ENCODE measurements at regions not wholly inside any gene's neighbourhood (a gene's known extent, or its start where the extent isn't known, plus 50 kb on each side); places are given as distances from the start of the nearest gene placed in this dataset.

DNA sequence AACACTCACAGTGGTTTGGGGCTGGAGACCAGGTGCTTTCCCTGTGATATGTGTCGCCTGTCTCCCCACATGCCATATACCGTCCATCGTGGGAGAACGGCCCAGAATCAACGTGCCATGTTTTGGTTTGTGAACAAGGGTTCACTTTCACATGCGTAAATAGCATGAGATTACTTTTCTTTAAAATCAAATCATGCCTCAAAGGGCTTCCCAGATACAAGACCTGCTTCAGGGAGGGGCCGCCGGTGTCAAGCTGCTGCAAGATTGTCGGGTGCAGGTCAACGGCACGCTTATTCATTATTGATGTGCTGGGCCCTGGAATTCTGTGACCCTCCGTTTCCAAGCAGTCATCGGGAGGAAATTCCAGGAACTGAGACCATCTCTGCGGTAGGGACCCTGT lies 145.2 kb upstream of the RTL1 start:
- DNase-seq = no peak

GRCh38 chr14:101049511-101049910 lies 146.0 kb upstream of the RTL1 start:
- no peak for DNase-seq

DNA sequence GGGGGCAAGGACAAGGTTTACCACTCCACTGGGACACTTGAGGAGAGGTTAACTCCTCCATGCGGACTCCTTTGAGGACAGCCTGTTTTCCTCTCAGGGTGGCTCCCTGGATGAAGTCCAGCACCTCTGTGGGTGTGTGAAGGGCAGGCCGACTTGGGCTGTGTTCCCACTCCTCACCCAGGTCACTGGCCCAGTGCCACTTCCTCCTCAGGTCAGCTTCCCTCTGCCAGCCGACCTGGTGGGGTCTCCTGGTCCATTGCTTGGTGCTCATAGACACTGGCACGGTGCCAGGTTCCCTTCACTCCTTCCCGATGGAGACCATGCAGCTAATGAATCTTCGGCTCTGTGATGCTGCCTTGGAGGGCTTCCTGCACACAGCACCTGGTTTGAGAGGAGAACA lies 146.4 kb upstream of the RTL1 start:
- DNase-seq = no peak

DNA sequence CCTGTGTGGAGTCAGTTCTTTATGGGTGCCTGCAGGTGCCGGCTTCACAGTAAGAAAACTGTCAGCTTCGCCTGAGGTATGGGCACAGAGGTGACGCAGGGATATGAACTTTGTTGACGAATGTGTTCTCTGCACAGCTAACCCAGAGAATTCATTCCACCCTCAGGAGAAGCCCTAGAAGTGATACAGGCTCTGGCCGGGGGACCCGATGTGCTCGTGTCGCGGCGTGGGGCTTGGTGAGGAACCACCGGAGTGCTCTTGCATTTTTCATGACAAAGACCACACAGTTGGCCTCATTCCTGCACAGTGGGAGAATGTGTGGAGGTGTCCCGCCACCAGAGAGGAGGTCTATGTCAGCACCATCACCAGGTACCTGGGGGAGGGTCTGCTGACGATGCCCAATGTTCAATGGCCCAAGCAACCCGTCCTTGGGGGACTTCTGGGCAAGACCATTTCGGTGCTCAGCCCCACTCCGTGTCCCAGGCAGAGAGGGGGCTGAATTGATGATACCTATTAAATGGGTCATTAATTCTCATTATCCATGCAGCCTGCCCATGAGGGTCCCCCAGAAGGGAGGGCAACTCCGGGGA lies 147.5 kb upstream of the RTL1 start:
- no peak for DNase-seq

DNA sequence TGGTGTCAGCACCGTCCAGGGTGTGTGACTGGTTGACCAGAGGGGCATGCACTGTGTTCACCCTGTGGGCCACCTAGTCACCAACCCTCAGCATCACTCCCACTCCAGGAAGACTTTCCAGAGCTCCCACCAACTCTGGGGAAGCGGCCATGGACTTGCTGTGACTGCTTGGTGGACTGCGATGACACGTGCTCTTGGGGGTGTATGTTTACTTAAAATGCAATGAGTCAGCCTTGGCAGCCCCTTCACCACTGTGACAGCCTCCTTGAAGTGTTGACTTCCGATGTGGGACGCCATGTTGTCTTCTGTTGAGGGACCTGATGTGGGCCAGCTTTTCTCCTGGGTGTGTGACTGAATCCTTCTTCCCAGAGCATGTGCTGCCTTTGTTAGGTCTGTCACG lies 151.1 kb upstream of the RTL1 start:
- no peak for DNase-seq

DNA sequence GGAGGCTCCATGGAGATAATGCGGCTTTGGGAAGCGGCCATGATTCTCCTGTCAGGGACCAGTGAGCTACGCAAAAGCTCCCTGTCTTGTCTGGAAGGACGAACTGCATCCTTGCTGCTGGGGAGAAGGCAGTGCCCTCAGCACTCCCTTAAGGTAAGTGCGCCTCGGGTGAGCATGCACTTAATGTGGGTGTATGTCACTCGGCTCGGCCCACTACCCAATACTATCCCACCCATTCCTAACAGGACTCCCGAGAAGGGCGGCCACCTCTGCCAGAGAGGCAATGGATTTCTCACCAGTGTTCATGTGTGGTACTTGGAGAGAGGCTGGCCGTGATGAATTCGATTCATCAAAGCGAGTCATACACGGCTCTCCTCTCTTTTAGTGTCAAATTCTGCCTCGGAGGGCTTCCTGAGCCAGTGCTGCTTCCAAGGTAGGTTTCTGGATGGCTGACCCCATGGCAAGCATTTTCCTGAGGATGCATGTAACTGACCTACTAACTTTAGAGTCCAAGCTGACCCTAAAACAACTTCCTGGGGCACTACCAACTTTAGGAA lies 151.7 kb upstream of the RTL1 start:
- DNase-seq = no peak

- DNase-seq = no peak
Measured at GRCh38 chr14:101055776-101056374, 152.4 kb upstream of the RTL1 start.

- no peak for DNase-seq
Measured at GRCh38 chr14:101056446-101056845, 152.9 kb upstream of the RTL1 start.

DNA sequence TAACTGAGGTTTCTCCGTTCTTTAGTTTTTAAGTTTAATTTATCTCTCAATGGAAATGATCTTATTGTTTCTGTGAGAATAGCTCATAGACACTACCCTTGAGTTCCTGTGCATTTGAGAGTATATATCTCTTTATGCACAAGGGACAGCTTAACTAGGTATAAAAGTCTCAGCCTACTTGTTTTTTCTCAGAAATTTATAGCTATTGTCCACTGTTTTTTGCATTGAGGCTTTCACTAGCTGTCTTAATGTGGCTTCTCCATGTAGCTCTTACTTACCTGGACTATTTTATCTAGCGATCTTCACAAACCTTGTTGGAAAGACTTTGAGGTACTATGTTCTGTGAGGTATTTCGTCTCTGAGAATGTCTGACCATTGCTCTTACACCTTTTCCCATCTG lies 153.9 kb upstream of the RTL1 start:
- no peak for DNase-seq

GRCh38 chr14:101058571-101058970 lies 155.0 kb upstream of the RTL1 start:
- no peak for DNase-seq

DNA sequence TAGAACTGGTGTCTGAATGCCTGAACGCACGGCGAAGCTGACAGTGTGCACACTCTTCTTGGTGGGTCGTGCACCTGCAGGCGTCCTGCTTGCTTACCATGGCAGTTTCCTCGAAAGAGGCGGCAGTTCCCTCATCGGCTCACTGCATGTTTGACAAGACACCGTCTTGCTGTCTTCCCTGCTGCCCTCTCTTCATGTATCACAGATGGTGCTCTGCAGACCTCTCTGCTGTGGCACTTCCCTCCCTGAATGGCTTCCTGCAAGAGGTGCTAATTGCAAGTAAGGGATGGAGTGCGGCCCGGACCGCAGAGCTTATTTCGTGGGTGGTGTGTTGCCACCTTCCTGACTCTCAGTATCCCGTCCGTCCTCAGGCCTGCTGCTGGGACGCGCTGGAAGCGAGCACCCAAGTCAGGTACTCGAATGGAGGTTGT lies 156.7 kb upstream of the RTL1 start:
- DNase-seq = no peak

DNA sequence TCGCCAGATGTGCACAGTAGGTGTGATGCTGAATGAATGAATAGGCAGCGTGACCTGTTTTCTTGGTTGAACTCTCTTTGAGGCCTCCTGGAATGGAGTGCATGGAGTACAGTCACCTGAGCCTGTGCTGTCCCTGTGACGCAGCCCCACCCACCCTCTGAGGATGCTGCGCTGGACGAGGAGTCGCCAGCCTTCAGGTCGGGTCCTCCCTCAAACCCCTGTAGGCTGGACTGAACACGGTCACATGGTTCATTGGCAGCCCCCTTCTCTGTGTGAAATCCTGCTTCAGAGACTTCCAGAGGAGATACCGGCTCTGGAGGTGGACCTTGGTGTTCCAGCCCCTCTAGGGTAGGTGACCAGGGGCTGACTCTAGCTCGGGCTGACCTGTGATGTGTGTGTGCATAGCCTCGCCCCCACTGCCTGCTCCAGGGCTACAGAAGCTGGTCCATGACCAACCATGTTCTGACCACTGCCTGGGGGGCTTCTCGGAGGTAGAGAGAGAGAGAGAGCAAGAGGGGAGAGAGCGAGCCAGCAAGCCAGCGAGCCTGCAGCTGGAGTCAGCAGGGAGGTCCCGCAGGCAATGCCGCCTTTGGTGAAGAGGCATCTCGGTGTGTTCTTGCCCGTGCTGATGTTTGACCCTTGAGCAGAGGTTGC lies 158.0 kb upstream of the RTL1 start:
- DNase-seq = no peak

GRCh38 chr14:101062065-101062450 lies 158.5 kb upstream of the RTL1 start:
- DNase-seq = no peak

GRCh38 chr14:101062601-101063000 lies 159.1 kb upstream of the RTL1 start:
- DNase-seq = no peak

DNA sequence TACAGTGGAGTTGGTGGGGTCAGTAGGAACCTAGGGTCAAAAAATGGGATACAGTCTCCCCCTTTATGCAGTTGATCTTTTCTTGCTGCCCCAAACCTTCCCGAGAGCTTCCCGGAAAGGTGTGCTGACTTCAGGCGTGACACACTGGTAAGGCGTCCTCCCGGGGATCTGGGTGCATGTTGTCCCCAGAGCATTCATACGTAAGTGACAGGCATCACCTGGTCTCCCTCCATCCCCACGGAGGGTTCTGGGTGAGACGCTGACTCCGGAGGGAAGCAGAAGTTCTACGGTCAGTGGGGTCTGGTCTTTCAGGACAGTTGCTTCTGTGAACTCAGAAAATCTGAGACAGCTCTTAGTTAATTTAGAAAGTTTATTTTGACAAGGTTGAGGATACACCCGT lies 159.6 kb upstream of the RTL1 start:
- DNase-seq = no peak

DNA sequence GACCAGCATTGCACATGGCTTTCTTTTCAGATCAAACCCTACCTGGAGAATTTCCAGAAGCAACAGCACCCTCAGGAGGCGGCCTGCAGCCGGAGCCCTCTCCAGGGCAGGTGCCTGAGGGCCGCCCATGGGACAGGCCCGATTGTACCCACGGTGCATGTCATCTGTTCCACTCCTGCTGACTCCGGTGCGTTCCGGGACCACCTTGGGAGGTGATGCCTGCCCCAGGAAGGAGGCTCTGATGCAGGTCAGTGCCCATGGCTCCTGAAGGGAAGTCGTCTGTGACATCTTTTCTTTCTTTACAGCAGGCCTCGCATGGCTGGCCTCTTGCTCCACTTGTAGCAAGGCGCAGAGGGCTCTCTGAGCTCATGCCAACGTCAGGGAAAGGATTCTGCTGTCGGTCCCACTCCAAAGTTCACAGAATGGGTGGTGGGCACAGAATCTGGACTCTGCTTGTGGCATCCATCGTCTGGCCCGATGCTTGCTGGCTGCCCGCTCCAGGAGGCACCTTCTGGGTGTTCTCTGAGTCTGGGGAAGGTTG lies 160.7 kb upstream of the RTL1 start:
- no peak for DNase-seq

GRCh38 chr14:101064718-101065117 lies 161.2 kb upstream of the RTL1 start:
- no peak for DNase-seq

GRCh38 chr14:101065246-101065645 lies 161.7 kb upstream of the RTL1 start:
- DNase-seq = no peak

DNA sequence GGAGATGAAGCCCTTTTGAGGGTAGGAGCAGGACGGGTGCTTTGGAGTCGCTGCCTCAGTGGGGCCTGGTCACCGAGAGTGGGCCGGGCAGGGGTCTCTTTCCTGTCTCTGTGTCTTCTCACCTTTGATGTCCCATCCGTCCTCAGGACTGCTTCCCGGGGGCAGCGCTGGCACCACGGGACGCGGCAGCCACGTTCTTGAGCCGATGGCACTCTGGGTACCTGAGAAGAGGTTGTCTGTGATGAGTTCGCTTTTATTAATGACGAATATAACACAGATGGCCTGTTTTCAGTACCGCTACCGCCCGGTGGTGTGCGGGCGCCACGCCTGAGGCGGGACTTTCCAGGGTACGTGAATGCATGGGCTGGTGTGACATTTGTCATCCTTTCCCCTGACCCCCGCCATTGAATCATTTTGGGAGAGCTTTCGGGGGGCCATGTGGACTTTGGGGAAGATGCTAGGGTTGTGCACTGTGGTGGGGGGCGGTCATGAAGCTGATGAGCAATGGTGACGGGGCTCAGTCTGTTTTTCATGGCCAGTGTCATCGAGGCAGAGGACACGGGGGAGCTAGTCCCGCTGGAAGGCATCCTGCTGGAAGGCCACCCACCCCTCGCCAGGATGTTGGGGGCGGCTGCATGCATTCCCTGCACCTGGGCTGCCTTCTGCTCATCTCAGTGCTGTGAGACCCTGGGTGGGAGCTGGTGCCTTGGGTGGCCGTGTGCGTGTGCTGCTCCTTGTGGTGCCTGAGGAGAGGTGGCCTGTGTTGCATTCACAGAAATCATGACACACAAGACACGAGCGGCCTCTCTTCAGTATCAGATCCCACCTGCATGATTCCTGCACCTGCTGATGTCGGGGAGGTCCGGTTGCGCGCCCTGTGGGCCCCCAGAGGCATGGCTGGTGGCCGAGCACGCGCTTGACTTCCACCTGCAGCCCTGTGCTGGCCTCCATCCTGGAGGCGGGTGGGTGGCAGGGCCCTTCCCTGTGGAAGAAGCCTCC lies 162.5 kb upstream of the RTL1 start:
- DNase-seq = no peak

- DNase-seq = no peak
Measured at GRCh38 chr14:101066826-101067510, 163.4 kb upstream of the RTL1 start.

DNA sequence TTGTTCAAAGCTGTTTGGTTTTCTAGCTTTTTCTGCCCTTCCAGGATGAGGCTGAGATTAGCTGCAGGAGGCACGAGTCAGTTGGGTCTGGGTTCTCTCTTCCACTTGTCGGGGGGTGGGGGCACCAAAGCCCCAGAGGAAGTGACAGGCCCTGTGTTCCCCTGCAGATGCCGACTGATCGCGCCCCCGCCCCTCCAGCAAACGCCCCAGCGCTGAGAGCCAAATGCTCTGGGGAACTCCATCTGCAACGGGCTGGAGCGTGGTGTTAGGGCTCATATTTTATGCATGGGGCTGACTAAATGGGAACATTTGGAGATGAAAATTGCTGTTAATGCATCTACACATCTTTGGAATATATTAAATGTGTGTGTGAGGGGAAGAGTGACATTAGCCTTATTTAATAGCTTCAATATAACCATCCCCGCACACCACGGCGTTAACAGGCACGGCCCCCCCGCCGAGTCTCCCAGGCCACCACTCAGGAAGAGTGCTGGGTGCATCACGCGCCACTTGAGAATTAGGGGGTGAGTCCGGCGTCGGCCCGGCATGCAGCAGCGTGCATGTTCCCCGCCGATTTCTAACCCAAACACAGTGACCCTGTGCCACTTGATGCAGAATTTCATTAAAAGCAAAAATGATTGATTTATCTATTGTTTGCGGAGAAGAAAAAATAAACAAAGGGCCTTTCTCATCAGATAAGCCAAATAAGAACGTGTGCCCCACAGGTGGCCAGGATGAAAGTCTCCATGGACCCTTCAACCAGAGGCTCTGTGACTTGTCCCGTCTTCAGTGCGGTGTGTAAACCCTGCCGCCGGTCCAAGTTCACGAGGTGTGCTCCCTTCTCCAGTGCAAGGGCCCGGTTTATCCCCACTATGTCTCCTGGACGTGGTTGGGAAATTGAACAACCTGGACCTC lies 165.0 kb upstream of the RTL1 start:
- DNase-seq = no peak

Measured in activated CD4-positive, alpha-beta T cell treated with anti-CD3 and anti-CD28 coated beads, Interleukin-2, amount 50 U/mL, for 48 hours (primary cell).